Astrocyte (in vitro differentiated cells and primary cell): ENCODE measurements at regions not wholly inside any gene's neighbourhood (a gene's known extent, or its start where the extent isn't known, plus 50 kb on each side); places are given as distances from the start of the nearest gene placed in this dataset.

ENCODE experiments used
- CTCF ChIP-seq: IDR thresholded peaks from 2 replicates; pipeline ENCODE4 v1.5.1; 2011; ENCODE audit warnings: low read depth, mild to moderate bottlenecking, inconsistent platforms, low read length, moderate library complexity; ENCODE audit not compliant: insufficient read depth
- EZH2 ChIP-seq: IDR thresholded peaks from 2 replicates; pipeline ENCODE4 v1.6.1; 2012; ENCODE audit warnings: mild to moderate bottlenecking, low read length, inconsistent platforms; ENCODE audit not compliant: insufficient read depth

GRCh38 chrY:16959071-16959470 is 920.9 kb downstream of the CDY2B start:
- TF ChIP-seq EZH2 (no peak), CTCF (no peak)
